ENCODE measurements at regions not wholly inside any gene's neighbourhood (a gene's known extent, or its start where the extent isn't known, plus 50 kb on each side); places are given as distances from the start of the nearest gene placed in this dataset.

DNA sequence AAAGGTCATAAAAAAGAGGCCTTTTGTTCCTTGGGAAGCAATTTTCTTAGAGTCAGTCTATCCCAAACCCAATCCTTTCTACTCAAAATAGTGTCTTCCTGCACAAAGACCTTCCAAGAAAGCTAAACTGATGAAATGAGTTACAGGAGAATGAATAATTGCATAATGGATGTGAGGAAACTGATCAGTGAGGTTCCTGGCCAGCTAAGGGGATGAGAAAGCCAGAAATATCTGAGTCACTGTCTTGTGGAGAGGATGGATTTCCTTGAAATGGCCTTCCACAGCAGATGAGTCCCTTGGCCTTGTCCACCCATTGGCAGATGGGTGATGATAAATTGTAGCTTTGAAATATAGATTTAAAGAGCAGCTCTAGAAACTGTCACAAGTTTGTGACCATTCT, 756.1 kb downstream of the DNAH5 start:
- TF ChIP-seq CTCF (IDR thresholded peaks at IDR 0.05) (no peak), POLR2A (IDR thresholded peaks at IDR 0.05) (no peak)

All from Peyer's patch (tissue), 4 donors.